Neural cell (in vitro differentiated cells): ENCODE measurements at regions not wholly inside any gene's neighbourhood (a gene's known extent, or its start where the extent isn't known, plus 50 kb on each side); places are given as distances from the start of the nearest gene placed in this dataset.

Source experiments
- H2AFZ ChIP-seq: fragments of 200-600, 300-800 bp; sonication (generic), shearing (Covaris generic); 2 replicates; pipeline ENCODE4 v1.6.0; 2014; ENCODE audit warnings: low read depth, mild to moderate bottlenecking, antibody characterized with exemption, low read length, moderate library complexity
- H3F3A ChIP-seq: fragments of 200-600 bp; shearing (Covaris generic); 2 replicates; pipeline ENCODE4 v1.6.1; 2016; ENCODE audit warnings: mild to moderate bottlenecking, moderate library complexity, mixed read lengths, antibody characterized with exemption, low read length; ENCODE audit not compliant: insufficient read depth, poor library complexity, severe bottlenecking
- H3K27ac ChIP-seq: fragments of 200-600, 300-800 bp; sonication (generic), shearing (Covaris generic); 2 replicates; pipeline ENCODE4 v1.5.1; 2014; ENCODE audit warnings: mild to moderate bottlenecking, low read length, moderate library complexity
- H3K27me3 ChIP-seq: fragments of 300-800, 200-600 bp; sonication (generic), shearing (Covaris generic); 2 replicates; pipeline ENCODE4 v1.6.0; 2014; ENCODE audit warnings: mild to moderate bottlenecking, low read depth, low read length, moderate library complexity; ENCODE audit not compliant: insufficient read depth
- H3K36me3 ChIP-seq: fragments of 300-800, 200-600 bp; sonication (generic), shearing (Covaris generic); 2 replicates; pipeline ENCODE4 v1.5.1; 2014; ENCODE audit warnings: mild to moderate bottlenecking, antibody characterized with exemption, low read length, moderate library complexity; ENCODE audit not compliant: insufficient read depth
- H3K4me2 ChIP-seq: fragments of 300-800, 200-600 bp; sonication (generic), shearing (Covaris generic); 2 replicates; pipeline ENCODE4 v1.6.0; 2014; ENCODE audit warnings: mild to moderate bottlenecking, low read length
- H3K4me3 ChIP-seq: fragments of 300-800, 200-600 bp; sonication (generic), shearing (Covaris generic); 2 replicates; pipeline ENCODE4 v1.5.1; 2014; ENCODE audit warnings: mild to moderate bottlenecking, low read length, moderate library complexity
- H3K79me2 ChIP-seq: fragments of 200-600 bp; shearing (Covaris generic); replicated peaks from 2 replicates; pipeline ENCODE4 v1.6.0; 2014; ENCODE audit warnings: mild to moderate bottlenecking, low read length, moderate library complexity; ENCODE audit not compliant: insufficient read depth
- H3K9ac ChIP-seq: fragments of 300-800, 200-600 bp; sonication (generic), shearing (Covaris generic); 2 replicates; pipeline ENCODE4 v1.6.1; 2016; ENCODE audit warnings: mild to moderate bottlenecking, low read length, mixed read lengths
- H3K9me2 ChIP-seq: fragments of 200-600 bp; shearing (Covaris generic); 2 replicates; pipeline ENCODE4 v1.6.1; 2016; ENCODE audit warnings: mild to moderate bottlenecking, low read length, mixed read lengths; ENCODE audit not compliant: insufficient read depth
- H3K9me3 ChIP-seq: fragments of 200-600, 300-800 bp; sonication (generic), shearing (Covaris generic); 2 replicates; pipeline ENCODE4 v1.6.1; 2016; ENCODE audit warnings: mild to moderate bottlenecking, mixed run types, low read length, moderate library complexity, mixed read lengths
- H4K20me1 ChIP-seq: fragments of 200-600 bp; shearing (Covaris generic); 2 replicates; pipeline ENCODE4 v1.6.1; 2016; ENCODE audit warnings: mild to moderate bottlenecking, mixed run types; ENCODE audit not compliant: insufficient read depth
- EP300 ChIP-seq: fragments of 450-650 bp; conservative IDR thresholded peaks from 2 replicates; pipeline ENCODE4 v1.6.1; 2014; ENCODE audit warnings: antibody characterized with exemption, mild to moderate bottlenecking, moderate library complexity; ENCODE audit not compliant: poor library complexity, severe bottlenecking
- EZH2 ChIP-seq: fragments of 200-600, 300-800 bp; shearing (Covaris generic), sonication (generic); IDR thresholded peaks from 2 replicates; pipeline ENCODE4 v1.6.1; 2014; ENCODE audit warnings: antibody characterized with exemption, low read length, borderline replicate concordance, mild to moderate bottlenecking; ENCODE audit not compliant: insufficient read depth, poor library complexity, severe bottlenecking
- MXI1 ChIP-seq: fragments of 450-650 bp; conservative IDR thresholded peaks from 2 replicates; pipeline ENCODE4 v1.6.1; 2014; ENCODE audit warnings: antibody characterized with exemption, mild to moderate bottlenecking; ENCODE audit not compliant: poor library complexity, severe bottlenecking
- POLR2AphosphoS5 ChIP-seq: IDR thresholded peaks from 2 replicates; pipeline ENCODE4 v1.6.1; 2012
- RAD21 ChIP-seq: fragments of 450-650 bp; conservative IDR thresholded peaks from 2 replicates; pipeline ENCODE4 v1.6.1; 2014; ENCODE audit warnings: antibody characterized with exemption, mild to moderate bottlenecking, moderate library complexity
- SMC3 ChIP-seq: fragments of 450-650 bp; conservative IDR thresholded peaks from 2 replicates; pipeline ENCODE4 v1.6.1; 2014; ENCODE audit warnings: antibody characterized with exemption, mild to moderate bottlenecking, moderate library complexity; ENCODE audit not compliant: poor library complexity
- TAF1 ChIP-seq: IDR thresholded peaks from 2 replicates; pipeline ENCODE4 v1.6.1; 2012; ENCODE audit warnings: low read depth
- TF ChIP-seq, protein P1 (sequence below): IDR thresholded peaks from 2 replicates; pipeline ENCODE4 v1.6.1; 2012; ENCODE audit warnings: borderline replicate concordance
- TF ChIP-seq, protein P2 (sequence below): fragments of 450-650 bp; IDR thresholded peaks from 2 replicates; pipeline ENCODE4 v1.5.1; 2014; ENCODE audit warnings: antibody characterized with exemption, mild to moderate bottlenecking, moderate library complexity; ENCODE audit not compliant: poor library complexity, severe bottlenecking

DNA sequence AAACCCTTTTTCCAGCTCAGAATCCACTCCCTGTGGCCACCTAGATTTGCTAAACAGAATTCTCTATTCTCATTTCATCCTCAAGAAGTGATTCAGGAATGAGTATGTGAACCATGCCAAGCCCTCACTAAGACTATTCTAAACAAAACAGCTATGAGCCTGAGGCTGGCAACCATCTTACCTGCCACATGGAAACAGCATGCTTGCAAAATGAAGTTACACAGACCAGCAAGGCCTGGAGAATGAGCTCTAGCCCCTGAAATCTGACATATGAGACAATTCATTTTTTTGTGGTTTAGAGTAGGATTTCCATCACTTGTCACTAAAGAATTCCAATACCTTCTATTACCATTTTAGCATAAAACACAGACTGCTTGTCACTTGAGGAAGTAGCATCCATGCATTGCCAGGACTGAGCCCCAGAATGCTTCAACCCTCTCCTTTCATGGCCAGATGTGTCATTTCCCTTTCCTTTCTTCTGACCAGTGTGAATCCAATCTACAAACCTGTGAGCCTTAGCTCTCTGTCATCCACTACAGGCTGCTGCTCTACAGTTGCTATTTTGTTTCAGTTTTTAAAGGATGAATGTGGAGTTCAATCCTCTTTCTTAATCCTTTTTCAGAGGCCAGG lies 744.3 kb upstream of the ACVR2A start:
- no peaks in the 10 kb centered on the region for H3K27me3 ChIP-seq
- no peaks in the 10 kb centered on the region for H3K79me2 ChIP-seq
- no peak overlapping the region for H3K27ac ChIP-seq
- H4K20me1 ChIP-seq: no peaks in the 10 kb centered on the region
- H3K9me3 ChIP-seq: no peaks in the 10 kb centered on the region
- H3K4me2 ChIP-seq: no peak overlapping the region
- no peaks in the 10 kb centered on the region for H3K36me3 ChIP-seq
- H3K4me3 ChIP-seq: no peak overlapping the region
- no peaks in the 10 kb centered on the region for H3F3A ChIP-seq
- no peaks in the 10 kb centered on the region for H3K9me2 ChIP-seq
- H3K9ac ChIP-seq: no peak overlapping the region
- TF ChIP-seq TAF1 (no peak), SMC3 (no peak), MXI1 (no peak), EZH2 (no peak), RAD21 (no peak), EP300 (no peak), POLR2AphosphoS5 (no peak)
- TF ChIP-seq, protein P1, sequence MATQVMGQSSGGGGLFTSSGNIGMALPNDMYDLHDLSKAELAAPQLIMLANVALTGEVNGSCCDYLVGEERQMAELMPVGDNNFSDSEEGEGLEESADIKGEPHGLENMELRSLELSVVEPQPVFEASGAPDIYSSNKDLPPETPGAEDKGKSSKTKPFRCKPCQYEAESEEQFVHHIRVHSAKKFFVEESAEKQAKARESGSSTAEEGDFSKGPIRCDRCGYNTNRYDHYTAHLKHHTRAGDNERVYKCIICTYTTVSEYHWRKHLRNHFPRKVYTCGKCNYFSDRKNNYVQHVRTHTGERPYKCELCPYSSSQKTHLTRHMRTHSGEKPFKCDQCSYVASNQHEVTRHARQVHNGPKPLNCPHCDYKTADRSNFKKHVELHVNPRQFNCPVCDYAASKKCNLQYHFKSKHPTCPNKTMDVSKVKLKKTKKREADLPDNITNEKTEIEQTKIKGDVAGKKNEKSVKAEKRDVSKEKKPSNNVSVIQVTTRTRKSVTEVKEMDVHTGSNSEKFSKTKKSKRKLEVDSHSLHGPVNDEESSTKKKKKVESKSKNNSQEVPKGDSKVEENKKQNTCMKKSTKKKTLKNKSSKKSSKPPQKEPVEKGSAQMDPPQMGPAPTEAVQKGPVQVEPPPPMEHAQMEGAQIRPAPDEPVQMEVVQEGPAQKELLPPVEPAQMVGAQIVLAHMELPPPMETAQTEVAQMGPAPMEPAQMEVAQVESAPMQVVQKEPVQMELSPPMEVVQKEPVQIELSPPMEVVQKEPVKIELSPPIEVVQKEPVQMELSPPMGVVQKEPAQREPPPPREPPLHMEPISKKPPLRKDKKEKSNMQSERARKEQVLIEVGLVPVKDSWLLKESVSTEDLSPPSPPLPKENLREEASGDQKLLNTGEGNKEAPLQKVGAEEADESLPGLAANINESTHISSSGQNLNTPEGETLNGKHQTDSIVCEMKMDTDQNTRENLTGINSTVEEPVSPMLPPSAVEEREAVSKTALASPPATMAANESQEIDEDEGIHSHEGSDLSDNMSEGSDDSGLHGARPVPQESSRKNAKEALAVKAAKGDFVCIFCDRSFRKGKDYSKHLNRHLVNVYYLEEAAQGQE: no peak
- TF ChIP-seq, protein P2, sequence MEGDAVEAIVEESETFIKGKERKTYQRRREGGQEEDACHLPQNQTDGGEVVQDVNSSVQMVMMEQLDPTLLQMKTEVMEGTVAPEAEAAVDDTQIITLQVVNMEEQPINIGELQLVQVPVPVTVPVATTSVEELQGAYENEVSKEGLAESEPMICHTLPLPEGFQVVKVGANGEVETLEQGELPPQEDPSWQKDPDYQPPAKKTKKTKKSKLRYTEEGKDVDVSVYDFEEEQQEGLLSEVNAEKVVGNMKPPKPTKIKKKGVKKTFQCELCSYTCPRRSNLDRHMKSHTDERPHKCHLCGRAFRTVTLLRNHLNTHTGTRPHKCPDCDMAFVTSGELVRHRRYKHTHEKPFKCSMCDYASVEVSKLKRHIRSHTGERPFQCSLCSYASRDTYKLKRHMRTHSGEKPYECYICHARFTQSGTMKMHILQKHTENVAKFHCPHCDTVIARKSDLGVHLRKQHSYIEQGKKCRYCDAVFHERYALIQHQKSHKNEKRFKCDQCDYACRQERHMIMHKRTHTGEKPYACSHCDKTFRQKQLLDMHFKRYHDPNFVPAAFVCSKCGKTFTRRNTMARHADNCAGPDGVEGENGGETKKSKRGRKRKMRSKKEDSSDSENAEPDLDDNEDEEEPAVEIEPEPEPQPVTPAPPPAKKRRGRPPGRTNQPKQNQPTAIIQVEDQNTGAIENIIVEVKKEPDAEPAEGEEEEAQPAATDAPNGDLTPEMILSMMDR: no peak
- H2AFZ ChIP-seq: no peak overlapping the region

DNA sequence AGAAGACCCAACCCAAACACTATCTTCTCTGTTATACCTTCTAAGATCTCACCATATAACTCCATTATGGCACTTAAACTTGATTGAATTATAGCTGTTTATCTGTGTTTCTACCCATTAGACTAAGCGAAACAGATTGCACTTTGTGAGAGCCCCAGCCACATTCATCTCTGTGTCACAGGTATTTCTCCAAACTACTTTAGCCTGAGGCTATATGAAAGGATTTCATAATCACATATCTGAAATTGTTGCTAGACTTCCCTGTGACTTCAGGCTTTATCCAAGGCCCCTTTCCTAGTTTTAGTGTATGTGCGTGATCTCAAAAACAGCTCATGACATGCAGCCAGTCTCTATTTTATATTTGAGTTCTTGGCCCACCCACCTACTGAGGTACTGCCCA lies 745.0 kb upstream of the ACVR2A start:
- Histone ChIP-seq H3K9ac (no peak overlapping the region), H3K27me3 (no peaks in the 10 kb centered on the region), H3K36me3 (no peaks in the 10 kb centered on the region), H2AFZ (no peak overlapping the region), H3K9me3 (no peaks in the 10 kb centered on the region), H3K4me3 (no peak overlapping the region), H3K4me2 (no peak overlapping the region), H3K27ac (no peak overlapping the region), H3K79me2 (no peaks in the 10 kb centered on the region), H4K20me1 (no peaks in the 10 kb centered on the region), H3F3A (no peaks in the 10 kb centered on the region), H3K9me2 (no peaks in the 10 kb centered on the region)
- TF ChIP-seq RAD21 (no peak), POLR2AphosphoS5 (no peak), MXI1 (no peak), SMC3 (no peak), TAF1 (no peak), EZH2 (no peak), EP300 (no peak)
- TF ChIP-seq, protein P2: no peak
- TF ChIP-seq, protein P1: no peak
